Suppressor macrophage (primary cell): ENCODE measurements at regions not wholly inside any gene's neighbourhood (a gene's known extent, or its start where the extent isn't known, plus 50 kb on each side); places are given as distances from the start of the nearest gene placed in this dataset.
"Not testable (repeated sequence)": the region's sequence is repeated elsewhere in the genome, so short reads cannot be mapped to it uniquely, and the experiment has no call there.

Experiments
- DNase-seq, 4 experiments: peaks; one replicate each; pipeline ENCODE4 v3.0.0-alpha.2; 2020 to 2022

GRCh38 chr21:38114717-38115333 lies 142.0 kb upstream of the KCNJ15 start:
- DNase-seq, result no peak

- DNase-seq, result no peak
Observed at GRCh38 chr21:38115870-38116269, 140.9 kb upstream of the KCNJ15 start.

GRCh38 chr21:38119793-38120192 lies 137.0 kb upstream of the KCNJ15 start:
- DNase-seq, result no peak

DNA sequence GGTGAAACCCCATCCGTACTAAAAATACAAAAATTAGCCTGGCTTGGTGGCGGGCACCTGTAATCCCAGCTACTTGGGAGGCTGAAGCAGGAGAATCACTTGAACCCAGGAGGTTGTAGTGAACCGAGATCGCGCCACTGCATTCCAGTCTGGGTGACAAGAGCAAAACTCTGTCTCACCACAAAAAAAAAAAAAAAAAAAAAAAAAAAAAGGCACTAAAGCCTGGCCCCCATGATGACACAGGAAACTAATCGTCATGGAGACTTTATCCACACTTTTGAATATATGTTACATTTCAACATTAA lies 136.2 kb upstream of the KCNJ15 start:
- not testable (repeated sequence) for DNase-seq

- DNase-seq, result no peak
Observed at GRCh38 chr21:38120984-38121855, 135.6 kb upstream of the KCNJ15 start.

DNA sequence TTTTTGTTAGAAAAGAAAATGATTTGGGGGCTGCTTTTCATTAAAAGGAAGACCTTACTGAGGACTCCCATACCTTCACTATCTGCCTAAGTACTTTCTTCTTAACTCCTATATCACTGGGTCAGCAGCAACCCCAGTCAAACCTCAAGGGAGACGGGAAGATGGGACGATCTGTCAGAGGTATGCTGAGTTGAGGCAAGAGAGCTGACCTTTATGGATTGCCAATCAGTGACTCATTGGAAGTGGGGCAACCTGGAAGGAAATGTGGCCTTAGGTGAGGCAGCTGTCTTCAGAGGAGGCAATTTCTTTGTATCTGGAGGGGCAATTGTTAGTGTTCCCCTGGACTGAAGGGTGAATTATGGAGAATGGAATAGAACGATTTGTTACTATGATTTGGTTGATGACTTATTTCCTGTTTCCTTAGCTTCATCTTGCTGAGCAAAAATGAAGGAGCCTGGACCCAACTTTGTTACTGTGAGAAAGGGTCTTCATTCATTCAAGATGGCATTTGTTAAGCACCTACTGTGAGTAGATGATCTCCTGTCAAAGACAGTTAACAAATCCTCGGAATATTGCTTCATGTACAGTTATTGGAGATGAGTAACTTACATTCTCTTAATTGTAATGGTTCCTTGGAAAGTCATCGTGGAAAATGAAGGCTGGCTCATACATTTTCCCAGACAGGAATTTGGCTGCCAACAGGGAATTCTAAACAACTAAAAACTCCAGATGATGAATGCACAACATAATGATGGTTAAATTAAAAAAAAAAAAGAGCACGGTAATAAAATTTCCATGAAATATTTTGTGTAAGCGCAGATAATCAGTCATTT lies 134.7 kb upstream of the KCNJ15 start:
- no peak for DNase-seq

GRCh38 chr21:38123626-38124025 lies 133.2 kb upstream of the KCNJ15 start:
- DNase-seq, result no peak

GRCh38 chr21:38126666-38127303 lies 130.0 kb upstream of the KCNJ15 start:
- DNase-seq, result peak; percentile 46 to 73 (median 66)

DNA sequence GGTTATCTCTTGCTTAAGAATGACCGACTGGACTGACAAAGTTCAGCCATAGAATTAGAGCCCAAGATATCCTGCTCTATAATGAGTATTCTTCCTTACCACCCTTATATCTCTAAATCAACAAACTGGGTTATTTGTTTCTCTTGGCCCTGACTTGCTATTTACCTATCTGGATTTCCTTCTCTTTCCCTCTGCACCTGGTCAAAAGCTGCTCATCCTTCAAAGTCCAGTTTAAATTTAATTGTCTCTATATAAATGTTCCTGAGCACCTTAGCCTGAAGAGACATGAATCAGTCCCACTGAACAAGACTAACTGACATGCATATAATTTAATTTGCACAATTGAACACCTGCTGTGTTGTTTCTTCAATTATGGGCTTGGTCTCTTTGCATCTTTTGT lies 127.1 kb upstream of the KCNJ15 start:
- DNase-seq, result no peak

GRCh38 chr21:38133240-38133639 lies 123.6 kb upstream of the KCNJ15 start:
- no peak for DNase-seq

GRCh38 chr21:38134084-38134873 lies 122.5 kb upstream of the KCNJ15 start:
- no peak for DNase-seq

DNA sequence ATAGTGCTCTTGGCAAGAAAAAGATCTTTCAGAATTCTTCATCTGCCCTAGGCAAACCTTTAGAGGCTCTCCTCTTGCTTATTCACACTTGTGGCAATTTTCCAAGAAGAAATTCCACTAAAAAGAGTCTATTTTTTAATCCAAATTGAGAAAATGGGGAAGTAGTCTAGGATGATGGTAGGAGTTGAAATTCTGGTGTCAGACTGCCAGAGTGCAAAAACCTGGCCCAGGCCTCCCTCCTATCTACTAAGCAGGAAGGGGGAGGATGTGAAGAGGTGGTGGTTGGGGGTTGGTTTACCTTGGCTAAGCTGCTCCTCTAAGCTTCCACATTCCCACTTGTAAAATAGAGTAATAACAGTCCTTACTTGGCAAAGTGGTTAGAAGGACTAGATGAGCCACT lies 120.6 kb upstream of the KCNJ15 start:
- no peak for DNase-seq

GRCh38 chr21:38139380-38140168 lies 117.2 kb upstream of the KCNJ15 start:
- no peak for DNase-seq

- DNase-seq, result peak; percentile 15 to 59 (median 27)
Observed at GRCh38 chr21:38140207-38140903, 116.4 kb upstream of the KCNJ15 start.

GRCh38 chr21:38142224-38142623 lies 114.6 kb upstream of the KCNJ15 start:
- no peak for DNase-seq

- DNase-seq, result no peak
Observed at GRCh38 chr21:38144193-38144592, 112.6 kb upstream of the KCNJ15 start.

GRCh38 chr21:38145104-38145503 lies 111.7 kb upstream of the KCNJ15 start:
- DNase-seq, result no peak

- DNase-seq, result no peak
Observed at GRCh38 chr21:38147391-38147790, 109.4 kb upstream of the KCNJ15 start.

DNA sequence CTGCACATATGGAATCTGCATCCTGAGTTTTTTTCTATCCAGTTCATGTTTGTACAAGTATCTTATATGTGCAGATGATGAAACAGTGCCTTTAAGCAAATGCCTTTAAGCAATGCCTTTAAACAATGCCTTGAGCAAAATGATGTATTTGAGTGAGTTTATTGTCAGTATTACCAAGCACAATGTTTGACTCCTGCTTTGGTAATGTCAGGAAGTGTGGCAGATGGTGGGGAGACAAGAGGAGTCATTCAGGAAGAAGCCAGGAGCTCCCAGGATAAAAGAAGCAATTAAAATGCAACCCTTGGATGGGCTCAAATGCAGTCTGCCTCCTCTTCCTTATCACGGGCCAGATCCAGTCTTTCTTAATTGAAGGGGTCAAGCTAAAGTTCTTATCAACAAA lies 108.7 kb upstream of the KCNJ15 start:
- DNase-seq, result no peak

- no peak for DNase-seq
Observed at GRCh38 chr21:38151021-38151645, 105.7 kb upstream of the KCNJ15 start.
